Progenitor cell of endocrine pancreas (in vitro differentiated cells): ENCODE measurements at regions not wholly inside any gene's neighbourhood (a gene's known extent, or its start where the extent isn't known, plus 50 kb on each side); places are given as distances from the start of the nearest gene placed in this dataset.

Experiments used
- DNase-seq: peaks from one replicate; pipeline ENCODE4 v3.0.0; 2021; ENCODE audit warnings: low spot score; ENCODE audit not compliant: unreplicated experiment
- H3K27ac Mint-ChIP-seq: 2 replicates; pipeline ENCODE4 v1.8.0; 2021; ENCODE audit warnings: mild to moderate bottlenecking, moderate library complexity, mixed read lengths
- H3K27me3 Mint-ChIP-seq: 2 replicates; pipeline ENCODE4 v1.8.0; 2021; ENCODE audit warnings: mixed read lengths
- H3K36me3 Mint-ChIP-seq: 2 replicates; pipeline ENCODE4 v1.8.0; 2022; ENCODE audit warnings: mixed read lengths; ENCODE audit not compliant: insufficient read depth
- H3K4me1 Mint-ChIP-seq: 2 replicates; pipeline ENCODE4 v1.8.0; 2021; ENCODE audit warnings: low read depth, mixed read lengths
- H3K4me3 Mint-ChIP-seq: 2 replicates; pipeline ENCODE4 v1.8.0; 2021; ENCODE audit warnings: low read depth, mild to moderate bottlenecking, moderate library complexity, mixed read lengths
- H3K9me3 Mint-ChIP-seq: 2 replicates; pipeline ENCODE4 v1.8.0; 2021; ENCODE audit warnings: low read depth, mixed read lengths
- TF ChIP-seq, protein P1 (sequence below): fragments of 200-600 bp; sonication (generic); IDR thresholded peaks from one replicate; pipeline ENCODE4 v1.5.0; 2021; ENCODE audit warnings: antibody characterized with exemption, mild to moderate bottlenecking; ENCODE audit not compliant: unreplicated experiment

DNA sequence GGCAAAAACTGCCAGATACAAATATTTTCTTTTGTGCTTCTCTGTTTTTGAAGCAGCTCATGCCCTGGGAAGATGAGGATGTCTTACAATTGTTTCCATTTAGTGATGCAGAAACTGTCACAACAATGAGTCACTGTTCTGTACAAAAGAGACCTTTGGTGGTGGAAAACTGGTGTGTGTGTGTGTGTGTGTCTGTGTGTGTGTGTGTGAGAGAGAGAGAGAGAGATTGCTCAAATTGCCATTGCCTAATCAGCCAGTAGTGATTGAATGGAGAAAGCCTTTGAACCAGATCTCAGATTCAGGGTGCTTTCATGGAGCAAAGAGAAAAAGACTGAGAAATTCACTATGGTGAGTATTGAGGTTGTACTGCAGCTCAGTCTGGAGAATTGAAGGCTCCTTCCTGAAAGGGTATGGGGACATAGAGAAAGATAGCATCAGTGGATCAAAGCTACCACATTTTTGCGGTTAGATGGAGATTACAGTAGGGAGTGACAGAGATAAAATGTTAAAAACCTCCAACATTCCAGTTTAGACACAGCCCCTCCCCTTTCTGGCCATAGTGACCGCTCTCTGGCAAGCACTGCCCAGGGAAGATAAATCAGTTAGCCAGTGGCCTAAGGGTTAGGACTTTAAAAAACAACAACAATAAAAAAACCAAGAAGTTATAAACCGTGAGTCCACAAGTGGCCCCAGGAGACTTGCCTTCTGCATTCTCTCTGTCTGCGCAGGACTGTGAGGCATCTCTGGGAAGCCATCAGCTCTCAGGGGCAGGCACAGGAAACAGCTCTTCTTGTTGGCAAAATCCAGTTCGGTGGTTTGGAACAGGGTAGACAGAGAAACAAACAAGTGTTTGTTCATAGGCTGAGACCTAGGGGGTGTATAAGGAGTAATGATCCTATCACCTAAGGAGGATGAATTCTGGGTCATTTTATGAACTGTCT is 406.5 kb downstream of the DUSP10 start:
- Mint-ChIP-seq H3K4me1 (peaks cover 5% of the 10 kb centered on the region), H3K4me3 (no peak overlapping the region), H3K27ac (no peak overlapping the region), H3K36me3 (no peaks in the 10 kb centered on the region), H3K9me3 (peaks cover 12% of the 10 kb centered on the region), H3K27me3 (no peaks in the 10 kb centered on the region)
- TF ChIP-seq, protein P1, sequence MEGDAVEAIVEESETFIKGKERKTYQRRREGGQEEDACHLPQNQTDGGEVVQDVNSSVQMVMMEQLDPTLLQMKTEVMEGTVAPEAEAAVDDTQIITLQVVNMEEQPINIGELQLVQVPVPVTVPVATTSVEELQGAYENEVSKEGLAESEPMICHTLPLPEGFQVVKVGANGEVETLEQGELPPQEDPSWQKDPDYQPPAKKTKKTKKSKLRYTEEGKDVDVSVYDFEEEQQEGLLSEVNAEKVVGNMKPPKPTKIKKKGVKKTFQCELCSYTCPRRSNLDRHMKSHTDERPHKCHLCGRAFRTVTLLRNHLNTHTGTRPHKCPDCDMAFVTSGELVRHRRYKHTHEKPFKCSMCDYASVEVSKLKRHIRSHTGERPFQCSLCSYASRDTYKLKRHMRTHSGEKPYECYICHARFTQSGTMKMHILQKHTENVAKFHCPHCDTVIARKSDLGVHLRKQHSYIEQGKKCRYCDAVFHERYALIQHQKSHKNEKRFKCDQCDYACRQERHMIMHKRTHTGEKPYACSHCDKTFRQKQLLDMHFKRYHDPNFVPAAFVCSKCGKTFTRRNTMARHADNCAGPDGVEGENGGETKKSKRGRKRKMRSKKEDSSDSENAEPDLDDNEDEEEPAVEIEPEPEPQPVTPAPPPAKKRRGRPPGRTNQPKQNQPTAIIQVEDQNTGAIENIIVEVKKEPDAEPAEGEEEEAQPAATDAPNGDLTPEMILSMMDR, result no peak
- no peak for DNase-seq

DNA sequence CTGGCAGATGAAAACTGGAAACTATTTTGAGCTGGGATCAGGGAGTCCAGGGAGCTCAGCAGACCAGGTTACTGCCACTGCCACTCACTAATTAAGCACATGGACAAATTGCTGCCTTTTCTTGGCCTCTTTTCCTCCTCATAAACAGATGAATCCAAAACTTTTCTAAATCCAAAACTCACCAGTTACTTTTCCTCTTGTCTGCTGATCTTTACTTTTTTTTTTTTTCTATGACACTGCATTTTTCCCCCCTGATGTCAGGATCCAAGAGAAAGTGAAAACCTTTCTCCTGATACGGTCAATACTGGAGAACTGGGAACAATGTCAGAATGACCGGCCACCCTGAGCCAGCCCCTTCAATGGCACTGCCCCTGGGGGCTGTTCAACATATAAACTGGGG is 405.8 kb downstream of the DUSP10 start:
- Mint-ChIP-seq H3K9me3 (peaks cover 11% of the 10 kb centered on the region), H3K27ac (no peak overlapping the region), H3K36me3 (no peaks in the 10 kb centered on the region), H3K4me1 (peaks cover 5% of the 10 kb centered on the region), H3K27me3 (no peaks in the 10 kb centered on the region), H3K4me3 (no peak overlapping the region)
- no peak for DNase-seq
- TF ChIP-seq, protein P1, result no peak

DNA sequence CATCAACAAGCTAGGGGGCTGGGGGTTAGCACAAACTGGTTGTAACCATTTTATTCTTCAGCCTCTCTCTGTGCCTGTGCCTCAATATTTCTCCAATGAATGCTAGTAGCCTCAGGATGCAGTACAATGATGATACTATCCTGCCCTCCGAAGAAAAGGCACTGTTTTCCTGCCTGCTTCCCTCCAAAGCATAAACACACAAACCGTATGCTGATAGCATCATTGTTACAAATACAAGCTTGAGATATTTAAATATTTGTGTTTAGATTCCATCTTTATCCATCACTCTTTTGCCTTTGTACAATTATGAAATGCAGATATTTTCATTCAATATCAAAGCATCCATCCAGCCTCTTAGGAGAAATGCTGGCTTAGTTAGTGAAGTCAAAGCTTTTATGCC is 404.8 kb downstream of the DUSP10 start:
- H3K36me3 Mint-ChIP-seq, result no peaks in the 10 kb centered on the region
- H3K9me3 Mint-ChIP-seq, result peaks cover 9% of the 10 kb centered on the region
- H3K27me3 Mint-ChIP-seq, result no peaks in the 10 kb centered on the region

DNA sequence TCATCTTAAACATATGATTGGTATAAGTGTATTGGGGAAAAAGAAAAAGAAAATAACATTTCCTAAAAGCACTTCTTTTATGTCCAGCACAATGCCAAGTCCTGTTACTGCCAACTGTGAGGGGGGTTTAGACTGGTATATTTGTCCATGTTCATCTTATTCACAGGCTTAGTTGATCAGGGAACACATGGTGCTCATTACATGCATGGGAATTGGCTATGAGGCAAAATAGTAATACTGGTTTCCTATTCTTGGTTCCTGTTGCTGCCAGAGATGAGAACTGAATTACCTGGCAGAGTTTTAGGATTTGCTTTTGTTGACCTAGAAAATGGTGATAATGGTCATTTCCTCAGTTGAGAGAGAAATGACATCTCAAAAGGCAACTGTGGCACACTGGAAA is 398.8 kb downstream of the DUSP10 start:
- TF ChIP-seq, protein P1, result no peak
- no peak overlapping the region for H3K4me3 Mint-ChIP-seq

More for the DNA sequence above, 404.8 kb downstream of the DUSP10 start:
- H3K27ac Mint-ChIP-seq, result no peak overlapping the region
- TF ChIP-seq, protein P1, result no peak
- H3K4me1 Mint-ChIP-seq, result peaks cover 5% of the 10 kb centered on the region
- DNase-seq, result no peak
- no peak overlapping the region for H3K4me3 Mint-ChIP-seq

DNA sequence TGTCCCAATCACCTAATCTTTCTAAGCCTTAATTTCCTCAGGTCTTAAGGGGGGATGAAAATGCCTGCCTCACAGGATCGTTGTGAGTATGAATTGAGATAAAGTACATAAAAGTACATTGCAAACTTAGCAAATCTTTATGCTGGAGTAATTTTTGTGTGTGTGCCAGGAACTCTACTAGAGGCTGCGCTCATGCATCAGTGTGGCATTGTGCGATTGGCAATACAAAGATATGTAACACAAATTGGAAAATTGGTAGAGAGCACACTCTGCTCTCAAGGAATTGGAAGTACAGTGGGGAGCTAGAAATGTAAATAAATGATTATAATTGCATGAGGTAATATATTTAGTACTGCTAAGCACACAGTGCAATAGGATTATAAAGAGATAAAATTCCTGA is 398.3 kb downstream of the DUSP10 start:
- Mint-ChIP-seq H3K27me3 (no peaks in the 10 kb centered on the region), H3K4me1 (no peaks in the 10 kb centered on the region), H3K9me3 (no peaks in the 10 kb centered on the region), H3K4me3 (no peak overlapping the region), H3K36me3 (no peaks in the 10 kb centered on the region), H3K27ac (no peak overlapping the region)
- DNase-seq, result no peak
- TF ChIP-seq, protein P1, result no peak

More for the DNA sequence above, 398.8 kb downstream of the DUSP10 start:
- Mint-ChIP-seq H3K36me3 (no peaks in the 10 kb centered on the region), H3K27me3 (no peaks in the 10 kb centered on the region), H3K4me1 (no peaks in the 10 kb centered on the region), H3K9me3 (no peaks in the 10 kb centered on the region), H3K27ac (no peak overlapping the region)
- DNase-seq, result no peak
